Left lung (tissue), 4 donors: ENCODE measurements at regions not wholly inside any gene's neighbourhood (a gene's known extent, or its start where the extent isn't known, plus 50 kb on each side); places are given as distances from the start of the nearest gene placed in this dataset.
"Not testable (repeated sequence)": the region's sequence is repeated elsewhere in the genome, so short reads cannot be mapped to it uniquely, and the experiment has no call there.

Experiments
- ATAC-seq: fragments of 200-7000 bp; cut with Tn5 transposase; one replicate; pipeline ENCODE4 v1.9.1; 2020; ENCODE audit warnings: moderate library complexity
- DNase-seq, 4 donors: peaks; one replicate each; pipeline ENCODE4 v3.0.0-alpha.2; 2013 to 2020
- H3K27ac ChIP-seq, 2 donors: fragments of 200-600 bp; sonication (generic) in 1 of 2; one replicate each; pipeline versions ENCODE4 v1.5.0 to v1.8.0; 2020 to 2021
- H3K27me3 ChIP-seq, 2 donors: fragments of 200-600 bp; sonication (generic) in 1 of 2; one replicate each; pipeline versions ENCODE4 v1.5.0 to v1.8.0; 2020 to 2021
- H3K36me3 ChIP-seq, 2 donors: fragments of 200-600 bp; sonication (generic) in 1 of 2; one replicate each; pipeline versions ENCODE4 v1.5.0 to v1.8.0; 2020 to 2021
- H3K4me1 ChIP-seq, 2 donors: fragments of 200-600 bp; one replicate each; pipeline ENCODE4 v1.8.0; 2021
- H3K4me3 ChIP-seq, 2 donors: fragments of 200-600 bp; sonication (generic) in 1 of 2; one replicate each; pipeline versions ENCODE4 v1.5.0 to v1.8.0; 2020 to 2021; ENCODE audit warnings: mild to moderate bottlenecking in 1 of 2
- H3K9me3 ChIP-seq, 2 donors: fragments of 200-600 bp; sonication (generic) in 1 of 2; one replicate each; pipeline versions ENCODE4 v1.5.0 to v1.8.0; 2020 to 2021
- intact Hi-C, 2 donors: fragments of 100-400 bp; cut with DNase I; formaldehyde crosslinking; loops; one replicate each; pipeline versions ENCODE4 v1.11.2 to v1.14.2; 2022
- TF ChIP-seq, protein P1 (sequence below), 2 donors: fragments of 200-600 bp; sonication (generic) in 1 of 2; IDR thresholded peaks; one replicate each; pipeline versions ENCODE4 v1.5.0 to v1.8.0; 2021; ENCODE audit warnings: antibody characterized with exemption in 2 of 2
- donor health status: DM: no; HTN: yes; CAD: no.
- donor health status: DM: no; HTN: no; CAD: no.

DNA sequence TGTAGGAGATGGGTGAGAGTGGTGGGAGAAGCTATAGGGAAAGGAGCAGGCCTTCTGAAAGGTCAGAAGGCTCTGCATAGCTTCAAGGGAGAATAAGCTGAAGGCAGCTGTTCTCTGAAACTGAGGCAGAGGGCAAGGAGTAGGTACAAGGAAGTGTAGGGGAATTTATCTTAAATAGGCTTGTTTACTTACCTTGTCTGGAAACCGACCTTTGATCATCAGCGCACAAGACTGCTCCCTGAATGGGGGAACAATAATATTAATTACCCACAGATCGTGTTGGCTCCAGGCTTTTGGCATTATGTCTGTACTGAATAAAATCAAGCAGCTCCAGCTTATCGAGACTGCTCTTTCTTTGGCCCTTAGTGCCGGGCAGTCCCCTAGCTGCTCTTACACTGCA, 175.5 kb upstream of the MAGEB16 start:
- no peak for DNase-seq
- Histone ChIP-seq H3K27me3 (no peaks in the 10 kb centered on the region), H3K4me3 (no peak overlapping the region), H3K36me3 (no peaks in the 10 kb centered on the region), H3K9me3 (no peaks in the 10 kb centered on the region), H3K27ac (no peak overlapping the region), H3K4me1 (no peaks in the 10 kb centered on the region)
- TF ChIP-seq, protein P1, sequence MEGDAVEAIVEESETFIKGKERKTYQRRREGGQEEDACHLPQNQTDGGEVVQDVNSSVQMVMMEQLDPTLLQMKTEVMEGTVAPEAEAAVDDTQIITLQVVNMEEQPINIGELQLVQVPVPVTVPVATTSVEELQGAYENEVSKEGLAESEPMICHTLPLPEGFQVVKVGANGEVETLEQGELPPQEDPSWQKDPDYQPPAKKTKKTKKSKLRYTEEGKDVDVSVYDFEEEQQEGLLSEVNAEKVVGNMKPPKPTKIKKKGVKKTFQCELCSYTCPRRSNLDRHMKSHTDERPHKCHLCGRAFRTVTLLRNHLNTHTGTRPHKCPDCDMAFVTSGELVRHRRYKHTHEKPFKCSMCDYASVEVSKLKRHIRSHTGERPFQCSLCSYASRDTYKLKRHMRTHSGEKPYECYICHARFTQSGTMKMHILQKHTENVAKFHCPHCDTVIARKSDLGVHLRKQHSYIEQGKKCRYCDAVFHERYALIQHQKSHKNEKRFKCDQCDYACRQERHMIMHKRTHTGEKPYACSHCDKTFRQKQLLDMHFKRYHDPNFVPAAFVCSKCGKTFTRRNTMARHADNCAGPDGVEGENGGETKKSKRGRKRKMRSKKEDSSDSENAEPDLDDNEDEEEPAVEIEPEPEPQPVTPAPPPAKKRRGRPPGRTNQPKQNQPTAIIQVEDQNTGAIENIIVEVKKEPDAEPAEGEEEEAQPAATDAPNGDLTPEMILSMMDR (IDR thresholded peaks at IDR 0.05): no peak
- intact Hi-C loops: no loop called here
- ATAC-seq: no peak

GRCh38 chrX:35625714-35626113, 172.4 kb upstream of the MAGEB16 start:
- H3K4me1 ChIP-seq: no peaks in the 10 kb centered on the region
- DNase-seq (peak in 1 of 4 donors; percentile 54), ATAC-seq (no peak)
- H3K27me3 ChIP-seq: no peaks in the 10 kb centered on the region
- H3K27ac ChIP-seq: no peak overlapping the region
- TF ChIP-seq, protein P1 (IDR thresholded peaks at IDR 0.05): no peak
- no peaks in the 10 kb centered on the region for H3K36me3 ChIP-seq
- H3K9me3 ChIP-seq: no peaks in the 10 kb centered on the region
- intact Hi-C loops: no loop called here
- H3K4me3 ChIP-seq: no peak overlapping the region

DNA sequence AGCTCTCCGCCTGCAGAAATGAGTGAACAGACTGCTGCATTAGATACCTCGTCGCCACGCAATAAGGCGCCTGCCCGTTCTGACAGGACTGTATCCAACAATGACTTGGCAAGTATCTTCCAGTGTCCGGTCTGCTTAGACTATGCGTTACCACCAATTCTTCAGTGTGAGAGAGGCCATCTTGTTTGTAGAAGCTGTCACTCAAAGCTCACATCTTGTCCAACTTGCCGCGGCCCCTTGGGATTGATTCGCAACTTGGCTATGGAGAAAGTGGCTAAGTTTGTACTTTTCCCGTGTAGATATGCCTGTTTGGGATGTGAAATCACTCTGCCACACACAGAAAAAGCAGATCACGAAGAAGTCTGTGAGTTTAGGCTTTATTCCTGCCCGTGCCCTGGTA, 172.0 kb upstream of the MAGEB16 start:
- ATAC-seq (no peak), DNase-seq (no peak)
- H3K9me3 ChIP-seq: no peaks in the 10 kb centered on the region
- TF ChIP-seq, protein P1 (IDR thresholded peaks at IDR 0.05): no peak
- intact Hi-C loops: no loop called here
- no peak overlapping the region for H3K4me3 ChIP-seq
- H3K27me3 ChIP-seq: no peaks in the 10 kb centered on the region
- H3K27ac ChIP-seq: no peak overlapping the region
- no peaks in the 10 kb centered on the region for H3K4me1 ChIP-seq
- no peaks in the 10 kb centered on the region for H3K36me3 ChIP-seq

GRCh38 chrX:35635971-35636370, 162.2 kb upstream of the MAGEB16 start:
- intact Hi-C loops, H3K27ac ChIP-seq, H3K4me3 ChIP-seq, H3K36me3 ChIP-seq, DNase-seq, ATAC-seq, H3K4me1 ChIP-seq, H3K27me3 ChIP-seq, H3K9me3 ChIP-seq: not testable (repeated sequence)

GRCh38 chrX:35664833-35665232, 133.3 kb upstream of the MAGEB16 start:
- DNase-seq (peak in 1 of 4 donors; percentile 3), ATAC-seq (no peak)
- TF ChIP-seq, protein P1 (IDR thresholded peaks at IDR 0.05): no peak
- Histone ChIP-seq H3K27ac (no peak overlapping the region), H3K27me3 (no peaks in the 10 kb centered on the region), H3K4me3 (no peak overlapping the region), H3K4me1 (no peaks in the 10 kb centered on the region), H3K9me3 (no peaks in the 10 kb centered on the region), H3K36me3 (no peaks in the 10 kb centered on the region)
- intact Hi-C loops: no loop called here

GRCh38 chrX:35665311-35665710, 132.8 kb upstream of the MAGEB16 start:
- TF ChIP-seq, protein P1 (IDR thresholded peaks at IDR 0.05): no peak
- Histone ChIP-seq H3K27ac (no peak overlapping the region), H3K4me1 (no peaks in the 10 kb centered on the region), H3K9me3 (no peaks in the 10 kb centered on the region), H3K4me3 (no peak overlapping the region), H3K36me3 (no peaks in the 10 kb centered on the region), H3K27me3 (no peaks in the 10 kb centered on the region)
- DNase-seq: no peak
- ATAC-seq: no peak
- intact Hi-C loops: no loop called here
